GM21723 (cell line): ENCODE measurements at regions not wholly inside any gene's neighbourhood (a gene's known extent, or its start where the extent isn't known, plus 50 kb on each side); places are given as distances from the start of the nearest gene placed in this dataset.
"Not testable (repeated sequence)": the region's sequence is repeated elsewhere in the genome, so short reads cannot be mapped to it uniquely, and the experiment has no call there.

Experiments
- ATAC-seq: cut with Tn5 transposase; IDR thresholded peaks from one replicate; pipeline ENCODE4 v1.9.1; 2021; ENCODE audit warnings: mild to moderate bottlenecking, moderate library complexity; ENCODE audit not compliant: unreplicated experiment

DNA sequence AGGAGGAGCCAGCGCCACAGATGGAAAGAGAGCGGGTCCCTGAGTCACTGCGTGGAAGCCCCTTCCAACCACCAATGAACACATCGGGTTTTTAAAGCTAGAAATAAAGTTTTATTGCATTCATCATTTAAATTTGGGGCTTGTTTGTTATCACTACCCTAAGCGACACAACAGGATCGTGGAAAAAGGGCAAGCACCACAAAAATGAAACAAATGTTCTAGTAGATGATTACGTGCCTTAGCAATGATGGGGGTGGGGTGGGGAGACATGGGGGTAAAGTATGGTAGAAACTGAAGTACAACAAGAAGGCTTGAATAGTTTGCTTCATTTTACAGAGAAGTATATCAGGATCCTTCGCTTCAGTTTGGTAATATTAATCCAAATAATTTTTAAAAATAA lies 221.6 kb upstream of the ATP10A start:
- ATAC-seq, result no peak

DNA sequence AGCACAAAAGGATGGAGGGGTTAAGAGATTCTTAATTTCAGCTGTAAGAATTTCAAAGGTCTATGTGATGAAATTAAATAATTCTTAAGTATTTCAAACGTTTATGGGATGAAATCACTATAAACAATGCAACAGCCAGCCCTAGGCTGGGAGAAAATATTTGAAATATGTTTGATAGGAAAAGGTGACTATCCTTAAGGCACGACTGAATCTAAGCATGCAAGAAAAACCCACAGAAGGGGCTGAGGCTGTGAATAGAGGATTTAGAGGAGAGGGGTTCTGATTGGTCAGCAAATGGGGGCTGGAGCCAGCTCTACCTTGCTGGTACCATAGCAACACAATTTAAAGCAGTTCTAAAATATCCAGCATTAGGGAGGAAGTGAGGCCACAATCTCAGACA lies 220.8 kb upstream of the ATP10A start:
- no peak for ATAC-seq

DNA sequence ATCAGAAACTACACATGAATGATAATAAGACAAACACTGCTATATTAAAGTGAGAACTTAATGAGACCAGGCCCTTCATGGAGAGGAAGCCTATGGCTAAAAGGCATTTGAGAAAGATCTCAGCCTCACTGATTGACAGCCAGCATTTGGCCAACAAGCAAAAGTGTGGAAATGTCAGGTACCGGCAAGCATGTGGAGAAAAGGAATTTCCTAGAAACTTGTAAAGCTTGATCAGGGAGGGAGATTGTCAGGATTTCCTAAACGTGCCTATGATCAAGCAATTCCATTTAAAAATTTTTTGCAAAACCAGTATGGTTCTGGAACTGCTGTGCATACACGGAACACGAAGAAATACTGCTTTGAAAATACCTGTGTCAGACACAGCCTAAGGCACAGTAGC lies 220.3 kb upstream of the ATP10A start:
- ATAC-seq, result no peak

DNA sequence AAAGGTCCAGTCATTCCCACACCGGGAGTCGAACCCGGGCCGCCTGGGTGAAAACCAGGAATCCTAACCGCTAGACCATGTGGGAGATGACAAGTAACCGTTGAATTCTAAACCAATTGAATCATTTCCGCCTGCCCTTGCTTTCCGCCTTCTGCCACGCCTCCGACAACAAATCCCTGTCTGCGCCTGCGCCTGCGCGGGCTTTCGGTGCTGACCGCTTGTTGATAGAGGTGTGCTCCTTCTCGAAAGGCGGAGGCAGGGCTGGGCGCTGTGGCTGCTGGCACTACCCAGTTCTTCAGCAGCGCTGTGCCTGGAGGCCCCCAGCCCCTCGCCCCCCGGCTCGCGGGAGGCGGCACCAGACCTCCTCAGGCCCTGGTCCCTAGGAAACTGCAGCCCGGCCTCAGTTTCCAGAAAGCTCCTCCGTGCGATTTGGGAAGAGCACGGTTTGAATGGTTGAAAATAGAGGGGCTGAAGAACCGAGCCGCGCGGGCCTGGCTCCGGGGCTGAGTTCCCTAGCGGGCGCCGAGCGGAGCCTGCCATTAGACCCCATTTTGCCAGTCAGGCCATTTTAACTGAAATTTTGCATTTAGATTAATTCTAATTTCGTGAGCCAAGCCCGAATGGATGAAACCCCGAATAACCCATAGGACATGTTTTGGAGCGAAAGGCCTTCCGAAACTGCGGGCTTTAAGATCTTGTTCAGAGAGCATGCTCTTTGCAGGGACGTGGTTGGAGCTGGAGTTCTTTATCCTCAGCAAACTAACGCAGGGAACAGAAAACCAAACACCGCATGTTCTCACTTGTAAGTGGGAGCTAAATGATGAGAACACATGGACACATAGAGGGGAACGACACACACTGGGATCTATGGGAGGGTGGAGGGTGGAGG lies 219.3 kb upstream of the ATP10A start:
- peak; percentile 96 for ATAC-seq

DNA sequence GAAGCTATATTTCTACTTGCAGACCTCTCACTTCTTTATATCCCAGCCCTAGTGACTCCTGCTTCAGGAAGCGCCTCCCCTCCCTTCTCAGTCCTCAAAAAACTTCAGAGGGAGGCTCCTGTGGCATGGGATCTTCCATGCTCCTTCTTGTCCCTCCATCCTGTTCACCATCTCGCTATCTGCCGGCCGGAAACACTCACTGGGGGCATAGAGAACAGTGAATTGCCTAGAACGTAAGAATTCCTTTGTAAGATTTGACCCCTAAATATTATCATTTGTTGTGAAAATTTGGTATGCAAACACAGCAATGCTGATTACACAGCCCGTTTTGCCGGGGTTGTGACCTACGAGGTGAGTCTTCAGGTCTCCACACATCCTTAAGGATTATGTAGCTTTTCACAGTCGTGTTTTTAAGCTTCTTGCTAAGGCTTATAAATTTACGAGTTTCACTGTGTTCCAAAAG lies 218.7 kb upstream of the ATP10A start:
- no peak for ATAC-seq

DNA sequence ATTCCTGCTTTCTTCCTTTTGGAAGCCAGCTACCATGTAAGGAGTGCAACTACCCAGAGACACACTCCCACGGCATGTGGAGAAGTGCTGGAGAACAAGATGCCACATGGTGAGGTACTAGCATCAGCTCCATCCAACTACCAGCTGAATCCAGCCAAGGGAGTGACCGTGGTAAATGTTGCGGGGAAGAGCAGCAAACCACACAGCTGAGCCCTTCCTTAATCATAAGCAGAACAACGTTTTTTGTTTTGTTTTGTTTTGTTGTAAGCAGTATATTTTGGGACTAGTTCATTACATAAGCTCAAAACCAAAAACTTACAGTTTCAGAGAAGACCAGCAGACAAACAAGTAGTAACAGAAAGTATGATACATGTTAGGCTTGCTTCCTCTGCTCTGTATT lies 212.6 kb upstream of the ATP10A start:
- no peak for ATAC-seq

DNA sequence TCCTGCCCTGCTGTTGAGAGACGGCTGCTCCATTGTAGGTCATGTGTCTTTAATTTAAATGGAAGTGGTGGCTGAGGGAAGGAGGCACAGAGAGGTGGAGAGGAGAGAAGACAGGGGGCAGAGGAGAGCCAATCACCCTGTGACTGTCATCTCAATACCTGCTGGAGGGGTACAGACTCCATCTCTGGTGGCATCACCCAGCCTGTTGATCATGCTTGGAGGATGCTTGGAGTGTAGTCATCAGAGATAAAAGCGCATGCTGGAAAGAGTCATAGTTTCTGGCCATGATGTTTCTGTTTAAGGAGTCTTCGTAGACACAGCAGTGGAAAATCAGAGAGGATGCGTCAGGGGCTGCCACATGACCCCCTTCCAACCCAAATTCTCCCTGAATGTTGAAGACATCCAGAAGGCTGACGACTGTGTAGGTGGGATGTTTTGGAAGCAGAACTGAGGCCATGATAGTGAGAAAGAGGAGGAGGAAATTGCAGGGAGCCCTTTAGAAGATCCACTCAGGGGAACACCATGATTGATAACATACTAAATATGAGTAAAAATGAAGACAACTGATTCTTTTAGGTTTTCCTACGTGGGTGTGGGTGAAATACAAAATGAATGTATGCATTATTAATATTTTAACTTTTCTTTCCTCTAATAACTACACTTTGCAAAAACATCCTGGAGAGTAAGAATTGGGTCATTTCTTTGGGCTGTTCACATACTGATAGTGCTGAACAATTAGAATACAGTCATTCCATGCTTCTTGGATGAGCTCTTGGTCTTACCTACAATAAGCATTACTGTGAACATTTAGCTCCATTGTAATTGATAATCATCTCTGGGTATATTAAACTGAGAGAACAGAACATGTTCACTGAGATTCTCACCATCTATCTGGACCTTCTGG lies 210.6 kb upstream of the ATP10A start:
- ATAC-seq, result no peak

DNA sequence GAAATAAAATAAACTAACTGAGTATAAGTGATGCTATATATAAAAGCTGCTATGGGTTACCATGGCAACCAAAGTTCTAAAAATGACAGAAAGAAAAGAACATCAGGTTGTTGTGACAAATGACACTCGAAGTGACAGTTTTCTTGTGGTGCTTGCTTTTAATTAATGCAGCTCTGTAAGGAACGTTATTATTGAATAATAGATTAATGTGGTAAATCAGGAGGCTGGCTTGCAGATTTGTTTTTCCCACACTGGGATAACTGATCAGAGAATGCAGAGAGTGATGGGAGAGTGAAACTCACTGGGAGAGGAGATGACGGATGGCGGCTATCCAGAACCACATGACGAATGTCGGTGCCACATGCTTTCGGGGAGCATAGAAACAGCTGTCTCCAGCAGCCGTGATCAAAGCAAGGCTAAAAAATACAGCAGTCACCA lies 207.0 kb upstream of the ATP10A start:
- ATAC-seq, result no peak

DNA sequence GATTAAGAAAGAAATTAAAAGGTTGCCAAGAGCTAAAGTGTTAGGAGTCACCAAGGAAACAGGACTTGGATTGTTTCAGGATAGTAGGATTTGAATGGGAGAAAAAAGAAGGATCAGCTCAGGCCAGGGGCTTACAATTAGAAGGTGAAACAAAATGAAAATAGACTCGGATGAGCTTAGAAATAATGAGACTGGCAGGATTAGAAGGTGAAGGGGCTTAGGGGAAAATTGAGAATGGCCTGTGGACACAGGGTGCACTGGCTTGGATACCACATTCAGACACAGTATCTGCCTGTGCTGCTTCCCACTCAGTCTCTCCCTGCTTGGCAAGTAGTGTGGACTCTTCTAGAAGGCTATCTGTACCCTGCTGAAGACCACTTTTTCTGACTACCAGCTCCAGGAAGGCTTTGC lies 206.1 kb upstream of the ATP10A start:
- no peak for ATAC-seq

DNA sequence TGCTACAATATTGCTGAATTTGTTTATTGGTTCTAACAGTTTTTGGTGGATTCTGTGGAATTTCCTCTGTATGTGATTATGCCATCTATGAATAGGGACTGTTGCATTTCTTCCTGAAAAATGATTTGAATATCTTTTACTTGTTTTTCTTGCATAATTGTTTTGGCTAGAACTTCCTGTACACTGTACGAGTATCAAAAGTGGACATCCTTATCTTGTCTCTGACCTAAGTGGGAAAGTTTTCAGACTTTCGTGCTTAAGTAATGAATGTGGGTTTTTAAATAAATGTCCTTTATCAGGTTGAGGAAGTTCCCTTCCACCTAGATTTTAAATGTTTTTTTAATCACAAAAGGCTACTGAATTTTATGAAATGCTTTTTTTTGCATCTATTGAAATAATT lies 203.8 kb upstream of the ATP10A start:
- no peak for ATAC-seq

DNA sequence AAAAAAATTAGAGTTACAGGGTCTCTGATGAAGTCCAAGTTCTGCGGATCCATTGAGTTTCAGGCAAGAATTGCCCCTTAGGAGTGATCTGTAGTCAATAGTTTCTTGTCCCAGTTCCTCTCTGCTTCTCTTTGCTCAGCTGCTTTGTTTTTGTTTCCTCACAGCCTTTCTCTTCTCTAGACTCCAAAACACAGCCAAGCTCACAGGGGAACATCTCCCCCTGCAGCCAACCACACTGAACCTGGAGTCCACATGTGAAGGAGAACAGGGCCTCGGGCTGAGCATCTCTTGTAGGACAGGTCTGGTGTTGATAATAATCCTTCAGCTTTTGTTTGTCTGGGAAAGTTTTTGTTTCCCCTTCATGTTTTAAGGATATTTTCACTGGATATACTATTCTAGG lies 202.6 kb upstream of the ATP10A start:
- ATAC-seq, result no peak

DNA sequence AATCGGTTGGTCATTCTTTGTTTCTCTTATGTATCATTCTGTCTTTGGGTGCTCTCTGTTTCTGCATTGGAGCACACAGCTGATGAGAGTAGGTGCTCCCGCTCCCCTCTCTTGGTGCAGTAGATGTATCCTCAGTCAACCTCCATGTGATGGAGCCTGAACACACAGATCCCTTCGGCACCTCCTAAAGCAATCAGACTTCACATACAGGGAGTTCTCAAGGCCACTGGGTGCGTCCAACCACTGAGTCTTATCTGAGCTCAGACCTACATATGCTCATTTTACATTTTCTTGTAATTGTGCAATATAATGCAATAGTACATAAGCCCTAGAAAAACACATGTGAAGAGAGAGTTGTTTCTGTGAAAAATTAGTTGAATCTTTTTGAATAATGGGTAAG lies 198.1 kb upstream of the ATP10A start:
- no peak for ATAC-seq

DNA sequence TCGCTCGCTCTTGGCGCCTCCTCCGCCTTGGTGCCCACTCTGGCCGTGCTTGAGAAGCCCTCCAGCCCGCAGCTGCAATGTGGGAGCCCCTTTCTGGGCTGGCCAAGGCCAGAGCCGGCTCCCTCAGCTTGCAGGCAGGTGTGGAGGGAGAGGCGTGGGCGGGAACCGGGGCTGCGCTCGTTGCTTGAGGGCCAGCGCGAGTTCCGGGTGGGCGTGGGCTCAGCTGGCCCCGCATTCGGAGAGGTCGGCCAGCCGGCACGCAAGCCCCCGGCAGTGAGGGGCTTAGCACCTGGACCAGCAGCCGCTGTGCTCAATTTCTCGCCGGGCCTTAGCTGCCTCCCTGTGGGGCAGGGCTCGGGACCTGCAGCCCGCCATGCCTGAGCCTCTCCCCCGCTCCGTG lies 193.6 kb upstream of the ATP10A start:
- not testable (repeated sequence) for ATAC-seq

DNA sequence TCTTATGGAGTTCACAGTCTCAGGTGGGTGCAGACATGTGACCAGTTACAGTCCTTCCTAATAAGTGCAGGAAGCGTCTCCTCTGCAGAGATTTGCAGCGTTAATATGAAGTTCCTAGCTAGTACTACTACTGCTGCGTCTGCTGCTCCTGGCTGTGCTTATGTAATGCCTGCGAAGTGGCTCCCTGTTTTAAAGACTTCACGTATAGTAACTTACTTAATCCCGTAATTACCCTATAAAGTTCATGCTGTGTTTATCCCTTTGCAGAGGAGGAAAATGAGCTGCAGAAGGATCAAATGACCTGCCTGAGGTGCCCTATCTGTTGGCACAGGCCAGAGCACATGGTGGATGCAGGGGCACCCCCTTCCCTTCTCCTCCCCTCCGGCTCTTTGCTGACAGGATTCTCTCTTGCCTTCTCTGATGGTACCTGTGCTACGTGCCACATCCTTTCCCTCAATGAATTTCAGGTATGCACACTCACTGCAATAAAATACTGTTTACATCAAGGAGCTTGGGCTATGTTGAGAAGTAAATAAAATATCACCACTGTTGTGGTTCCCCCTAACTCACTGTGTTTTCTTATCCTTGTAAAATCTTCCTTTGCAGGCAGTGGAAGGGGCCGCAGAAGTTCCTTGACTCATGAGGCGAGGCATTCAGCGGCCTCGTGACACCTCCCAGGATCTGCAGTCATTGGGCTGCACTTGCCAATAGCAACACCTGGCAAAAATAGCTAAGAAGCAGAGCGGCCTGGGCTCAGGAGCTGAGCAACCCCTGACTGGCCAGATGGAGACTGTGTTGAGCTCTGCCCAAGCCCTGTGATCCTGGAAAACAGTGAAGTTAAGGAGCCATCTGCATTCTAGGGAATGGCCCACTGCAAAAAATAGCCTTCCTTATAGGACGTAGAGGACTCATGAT lies 188.9 kb upstream of the ATP10A start:
- no peak for ATAC-seq

DNA sequence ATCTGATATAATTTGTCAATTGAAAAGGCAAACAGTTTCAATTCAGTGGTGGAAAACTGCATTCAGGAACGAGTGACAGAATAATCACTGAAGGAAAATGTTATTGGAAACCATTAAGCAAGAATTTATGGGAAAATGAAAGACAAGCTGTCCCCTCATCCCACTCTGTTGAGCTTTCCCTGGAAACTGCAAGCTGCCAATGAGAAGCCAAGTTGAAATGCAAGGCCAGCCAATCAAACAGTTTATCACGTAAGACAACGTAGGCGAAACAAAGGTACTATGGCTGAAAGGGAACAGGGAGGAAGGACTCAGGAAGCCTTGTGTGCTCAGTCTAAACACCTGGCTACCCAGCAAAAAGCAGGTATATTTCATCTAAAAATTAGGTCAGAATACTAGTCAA lies 187.9 kb upstream of the ATP10A start:
- ATAC-seq, result no peak

DNA sequence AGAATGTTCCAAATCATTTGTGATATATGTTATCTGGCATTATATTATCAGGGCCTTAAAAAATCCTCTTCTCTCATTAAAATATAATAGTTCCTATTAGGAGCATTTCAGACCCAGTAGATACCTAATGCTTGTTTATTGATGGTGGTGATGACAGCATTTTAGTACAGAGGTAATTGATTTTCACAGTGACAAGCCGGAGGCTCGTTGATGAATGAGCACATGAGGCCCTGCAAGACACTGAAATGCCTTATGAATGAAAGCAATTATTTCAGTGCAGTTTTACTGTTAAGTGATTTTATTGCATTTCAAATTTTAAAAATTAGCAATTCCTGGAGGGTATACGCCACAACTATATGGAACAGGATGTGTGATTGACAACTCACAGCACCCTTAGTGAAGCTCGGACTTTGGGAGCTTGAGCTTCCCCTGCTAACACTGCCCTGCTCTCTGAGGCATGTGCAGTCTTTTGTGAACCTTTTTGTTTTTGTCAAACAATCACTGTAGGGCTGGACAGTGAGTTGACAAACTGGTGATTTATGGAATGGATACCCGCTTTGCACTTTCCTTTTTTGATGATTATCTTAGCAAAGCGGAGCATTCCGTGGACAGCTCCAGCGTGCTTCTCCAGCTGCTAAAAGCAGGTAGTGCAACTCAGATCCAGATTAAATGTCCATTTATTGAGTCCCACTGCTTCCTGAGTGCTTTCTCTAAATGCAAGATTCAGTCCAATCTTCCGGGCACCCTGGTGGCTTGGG lies 187.0 kb upstream of the ATP10A start:
- no peak for ATAC-seq

DNA sequence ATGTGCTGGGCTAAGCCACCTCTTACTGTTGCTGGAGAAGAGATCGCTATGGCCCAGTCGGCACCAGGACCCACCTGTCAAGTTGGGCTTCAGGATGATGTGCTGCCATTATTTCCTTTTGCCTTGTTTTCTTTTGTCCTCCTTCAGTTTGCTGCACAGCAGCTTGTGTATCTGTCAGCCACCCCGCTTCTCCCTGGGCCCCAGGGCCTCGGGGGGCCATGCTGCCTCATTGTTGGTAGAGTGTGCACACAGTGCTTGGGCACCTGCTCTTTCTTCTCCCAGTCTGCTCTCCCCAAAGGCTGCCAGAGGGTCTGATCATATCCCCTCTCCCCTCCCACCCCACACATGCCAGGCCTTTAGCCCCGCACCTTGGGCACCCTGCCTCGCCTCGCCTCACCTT lies 185.5 kb upstream of the ATP10A start:
- no peak for ATAC-seq

DNA sequence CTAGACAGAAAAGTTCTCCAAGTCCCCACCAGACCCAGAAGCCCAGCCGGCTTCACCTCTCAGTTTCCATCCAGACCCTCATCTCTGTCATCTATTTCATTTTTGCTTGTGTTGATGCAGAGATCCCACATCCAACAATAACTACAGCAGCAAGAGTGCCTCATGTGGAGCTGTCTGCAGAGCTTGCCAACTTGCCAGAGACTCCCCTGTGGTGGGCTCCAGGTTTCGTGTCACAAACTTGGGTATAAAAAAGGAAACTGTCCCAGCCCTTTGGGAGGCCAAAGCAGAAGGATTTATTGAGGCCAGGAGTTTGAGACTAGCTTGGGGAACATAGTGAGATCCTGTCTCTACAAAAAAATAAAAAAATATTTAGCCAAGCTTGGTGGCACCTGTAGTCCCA lies 182.4 kb upstream of the ATP10A start:
- no peak for ATAC-seq

DNA sequence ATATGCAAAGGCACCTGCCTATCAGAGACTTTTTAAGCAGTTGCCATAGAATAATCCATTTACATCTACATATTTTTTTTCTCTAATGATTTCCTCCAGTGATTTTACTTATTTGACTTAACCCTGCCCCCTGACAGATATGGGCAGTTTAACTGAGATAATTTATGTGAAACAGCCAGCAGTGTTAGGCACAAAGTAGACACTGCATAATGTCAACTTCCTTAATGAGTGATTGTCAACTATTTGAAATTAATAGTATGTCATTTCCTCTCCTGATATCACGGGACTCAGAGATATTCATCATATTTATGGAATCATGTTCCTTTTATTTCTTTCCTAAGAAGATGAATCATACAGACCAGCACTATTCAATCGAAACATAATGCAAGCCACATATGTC lies 179.9 kb upstream of the ATP10A start:
- ATAC-seq, result no peak

DNA sequence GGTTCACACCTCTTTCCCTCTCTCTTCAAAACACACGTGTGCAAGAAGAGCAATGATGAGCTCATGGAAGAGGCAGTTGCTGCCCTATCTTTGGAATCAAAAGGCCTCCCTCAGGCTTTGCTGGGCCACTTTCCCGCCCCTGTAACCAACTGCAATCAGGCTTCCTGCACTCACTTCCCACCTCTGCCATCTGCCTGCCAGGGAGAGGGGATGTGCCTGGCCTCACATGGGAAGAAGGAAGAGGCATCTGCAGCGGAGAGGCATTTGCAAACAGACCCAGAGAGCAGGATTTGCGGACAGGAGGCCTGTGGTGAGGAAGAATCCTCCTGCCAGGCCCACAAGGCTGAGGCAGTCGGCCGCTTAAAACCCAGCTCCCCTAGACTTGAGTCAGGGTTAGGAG lies 175.6 kb upstream of the ATP10A start:
- no peak for ATAC-seq
